HG03196 (cell line): ENCODE measurements at regions not wholly inside any gene's neighbourhood (a gene's known extent, or its start where the extent isn't known, plus 50 kb on each side); places are given as distances from the start of the nearest gene placed in this dataset.
A peak's percentile ranks its signal among the peaks of the same experiment; 100 is the strongest.

ENCODE experiments used
- ATAC-seq: cut with Tn5 transposase; IDR thresholded peaks from one replicate; pipeline ENCODE4 v1.9.1; 2021; ENCODE audit not compliant: unreplicated experiment

GRCh38 chr2:217220228-217221013 lies 360.6 kb upstream of the TNP1 start:
- ATAC-seq = no peak

GRCh38 chr2:217219164-217219520 lies 359.3 kb upstream of the TNP1 start:
- ATAC-seq = no peak

GRCh38 chr2:217218269-217219163 lies 358.7 kb upstream of the TNP1 start:
- ATAC-seq = peak; percentile 56

GRCh38 chr2:217216982-217217381 lies 357.1 kb upstream of the TNP1 start:
- ATAC-seq = no peak

GRCh38 chr2:217216316-217216715 lies 356.5 kb upstream of the TNP1 start:
- no peak for ATAC-seq

GRCh38 chr2:217215877-217216276 lies 356.0 kb upstream of the TNP1 start:
- ATAC-seq = no peak

GRCh38 chr2:217208867-217209266 lies 349.0 kb upstream of the TNP1 start:
- no peak for ATAC-seq

GRCh38 chr2:217207699-217208010 lies 347.8 kb upstream of the TNP1 start:
- no peak for ATAC-seq

- ATAC-seq = no peak
Measured at GRCh38 chr2:217206907-217207698, 347.2 kb upstream of the TNP1 start.

- no peak for ATAC-seq
Measured at GRCh38 chr2:217206016-217206725, 346.3 kb upstream of the TNP1 start.

GRCh38 chr2:217204358-217204757 lies 344.5 kb upstream of the TNP1 start:
- no peak for ATAC-seq

GRCh38 chr2:217203086-217203485 lies 343.2 kb upstream of the TNP1 start:
- ATAC-seq = no peak

- ATAC-seq = no peak
Measured at GRCh38 chr2:217199255-217199630, 339.4 kb upstream of the TNP1 start.

GRCh38 chr2:217195658-217196446 lies 336.0 kb upstream of the TNP1 start:
- no peak for ATAC-seq

- no peak for ATAC-seq
Measured at GRCh38 chr2:217195016-217195415, 335.2 kb upstream of the TNP1 start.

GRCh38 chr2:217193431-217194340 lies 333.8 kb upstream of the TNP1 start:
- no peak for ATAC-seq

GRCh38 chr2:217192366-217192765 lies 332.5 kb upstream of the TNP1 start:
- no peak for ATAC-seq

- no peak for ATAC-seq
Measured at GRCh38 chr2:217189747-217190146, 329.9 kb upstream of the TNP1 start.

GRCh38 chr2:217189131-217189530 lies 329.3 kb upstream of the TNP1 start:
- no peak for ATAC-seq
